Iris pigment epithelial cell (primary cell): ENCODE measurements at regions not wholly inside any gene's neighbourhood (a gene's known extent, or its start where the extent isn't known, plus 50 kb on each side); places are given as distances from the start of the nearest gene placed in this dataset.
"Not testable (repeated sequence)": the region's sequence is repeated elsewhere in the genome, so short reads cannot be mapped to it uniquely, and the experiment has no call there.

Experiments
- DNase-seq: peaks from one replicate; pipeline ENCODE4 v3.0.0-alpha.2; 2011; ENCODE audit warnings: low read depth

- no peak for DNase-seq
Measured at GRCh38 chr20:29763821-29764511, 1493.5 kb upstream of the DEFB115 start.

GRCh38 chr20:29764922-29765610, 1492.4 kb upstream of the DEFB115 start:
- DNase-seq, result not testable (repeated sequence)

GRCh38 chr20:29778033-29778432, 1479.4 kb upstream of the DEFB115 start:
- DNase-seq, result not testable (repeated sequence)

- DNase-seq, result not testable (repeated sequence)
Measured at GRCh38 chr20:29781217-29781616, 1476.2 kb upstream of the DEFB115 start.

DNA sequence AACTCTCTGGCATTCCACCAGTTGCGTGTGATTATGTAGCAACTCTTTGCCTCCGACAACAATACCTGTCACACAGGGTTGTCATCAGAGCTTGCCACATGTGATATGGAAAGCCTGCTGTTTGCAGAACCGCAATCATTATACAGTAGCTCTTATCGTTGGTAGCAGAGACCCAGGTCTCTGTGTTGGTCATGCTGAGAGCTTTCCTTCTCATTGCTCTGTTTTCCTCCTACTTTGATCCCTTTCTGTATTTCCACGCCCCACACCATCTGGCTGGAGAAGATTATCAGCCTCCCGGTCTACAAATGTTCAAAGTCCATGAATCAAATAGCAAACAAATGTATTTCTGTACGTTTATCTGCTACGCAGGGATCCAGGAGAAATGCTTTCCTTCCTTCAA, 1475.6 kb upstream of the DEFB115 start:
- not testable (repeated sequence) for DNase-seq

GRCh38 chr20:29787456-29787855, 1470.0 kb upstream of the DEFB115 start:
- DNase-seq, result not testable (repeated sequence)

- no peak for DNase-seq
Measured at GRCh38 chr20:29790510-29790909, 1467.0 kb upstream of the DEFB115 start.

DNA sequence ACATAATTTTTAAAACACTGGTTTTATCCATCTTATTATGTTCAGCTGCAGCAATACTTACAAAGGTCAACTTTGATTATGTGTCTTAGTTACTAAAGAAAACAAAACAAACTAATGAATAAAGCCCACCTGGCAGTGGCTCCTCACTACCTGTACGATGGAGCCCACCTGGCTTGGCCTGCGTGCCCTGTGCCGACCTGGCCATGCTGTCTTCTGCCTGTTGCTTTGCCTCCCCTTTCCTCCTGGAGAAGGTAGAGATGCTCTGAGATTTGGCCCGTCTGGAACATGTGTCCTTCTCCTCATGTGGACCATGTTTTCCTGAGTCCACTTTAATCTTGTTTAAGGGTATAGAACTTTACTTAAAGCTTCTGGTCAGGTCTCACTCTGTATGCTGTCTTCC, 1426.0 kb upstream of the DEFB115 start:
- DNase-seq, result not testable (repeated sequence)

GRCh38 chr20:29868014-29868413, 1389.5 kb upstream of the DEFB115 start:
- not testable (repeated sequence) for DNase-seq

- not testable (repeated sequence) for DNase-seq
Measured at GRCh38 chr20:29868688-29869087, 1388.8 kb upstream of the DEFB115 start.

- not testable (repeated sequence) for DNase-seq
Measured at GRCh38 chr20:29871816-29872215, 1385.6 kb upstream of the DEFB115 start.

GRCh38 chr20:29873946-29874345, 1383.5 kb upstream of the DEFB115 start:
- DNase-seq, result peak; percentile 41

GRCh38 chr20:29874476-29875202, 1382.8 kb upstream of the DEFB115 start:
- no peak for DNase-seq

DNA sequence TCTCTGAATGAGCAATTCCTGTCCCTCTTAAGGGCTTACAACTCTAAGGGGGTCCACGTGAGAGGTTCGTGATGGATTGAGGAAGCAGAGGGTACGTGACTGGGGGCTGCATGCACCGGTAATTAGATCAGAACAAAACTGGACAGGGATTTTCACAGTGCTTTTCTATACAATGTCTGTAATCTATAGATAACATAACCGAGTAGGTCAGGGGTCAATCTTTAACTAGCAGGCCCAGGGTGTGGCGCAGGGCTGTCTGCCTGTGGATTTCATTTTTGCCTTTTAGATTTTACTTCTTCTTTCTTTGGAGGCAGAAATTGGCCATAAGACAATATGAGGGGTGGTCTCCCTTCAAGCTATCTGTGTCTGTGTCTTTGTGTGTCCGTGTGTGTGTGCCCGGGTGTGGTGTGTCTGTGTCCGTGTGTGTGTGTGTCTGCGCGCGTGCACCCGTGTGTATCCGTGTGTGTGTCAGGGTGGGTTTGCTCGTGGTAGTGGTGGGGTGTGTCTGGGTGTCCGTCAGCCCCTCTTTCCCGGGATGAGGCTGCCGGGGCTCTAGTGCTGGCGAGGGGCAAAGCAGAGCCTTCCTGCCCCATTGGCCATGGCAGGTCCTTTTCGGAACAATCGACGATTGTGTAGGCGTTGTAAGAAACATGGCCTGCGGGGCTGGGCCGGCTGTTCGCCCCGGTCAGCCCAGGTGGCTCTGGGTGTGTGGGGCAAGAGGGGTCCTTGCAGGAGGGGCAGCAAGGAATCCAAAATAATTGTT, 1382.0 kb upstream of the DEFB115 start:
- DNase-seq, result not testable (repeated sequence)

DNA sequence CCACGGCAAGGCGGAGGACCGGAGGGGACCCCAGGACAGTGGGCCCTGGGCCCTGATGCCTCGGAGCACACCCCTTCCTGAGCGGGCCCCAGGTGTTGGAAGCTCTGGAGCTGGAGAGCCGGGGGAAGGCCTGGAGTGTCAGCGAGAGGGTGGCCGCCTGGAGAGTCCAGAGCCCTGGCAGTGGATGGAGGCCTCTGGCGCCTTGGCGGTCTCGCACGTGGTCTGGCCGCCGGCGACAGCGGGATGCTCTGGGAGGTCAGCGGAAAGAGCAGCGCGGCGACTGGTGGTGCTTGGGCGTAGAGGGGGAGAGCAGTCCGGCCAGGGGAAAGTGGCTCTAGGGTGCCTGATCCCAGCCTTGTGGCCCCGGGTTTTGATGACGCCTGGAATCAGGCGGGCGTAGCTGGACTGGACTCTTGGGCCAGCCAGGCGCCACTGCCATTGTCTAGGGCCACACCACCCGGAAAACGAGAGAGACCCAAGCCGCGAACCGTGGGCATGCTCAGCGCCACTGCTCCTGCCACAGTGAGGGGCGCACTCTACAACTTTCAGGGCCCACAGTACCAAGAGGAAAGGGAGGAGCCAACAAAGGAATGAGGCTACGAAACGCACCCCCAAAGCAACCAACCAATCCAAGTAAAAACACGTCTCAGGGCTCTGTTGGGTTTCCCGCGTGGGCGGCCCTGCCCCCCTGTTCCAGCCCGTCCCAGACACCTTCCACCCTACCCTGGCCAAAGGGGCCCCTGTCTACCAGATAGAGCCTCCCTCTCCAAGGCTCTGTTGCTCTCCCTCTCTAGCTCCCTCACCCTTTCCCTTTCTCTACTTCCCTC, 1381.2 kb upstream of the DEFB115 start:
- not testable (repeated sequence) for DNase-seq

- no peak for DNase-seq
Measured at GRCh38 chr20:29876911-29877285, 1380.6 kb upstream of the DEFB115 start.

DNA sequence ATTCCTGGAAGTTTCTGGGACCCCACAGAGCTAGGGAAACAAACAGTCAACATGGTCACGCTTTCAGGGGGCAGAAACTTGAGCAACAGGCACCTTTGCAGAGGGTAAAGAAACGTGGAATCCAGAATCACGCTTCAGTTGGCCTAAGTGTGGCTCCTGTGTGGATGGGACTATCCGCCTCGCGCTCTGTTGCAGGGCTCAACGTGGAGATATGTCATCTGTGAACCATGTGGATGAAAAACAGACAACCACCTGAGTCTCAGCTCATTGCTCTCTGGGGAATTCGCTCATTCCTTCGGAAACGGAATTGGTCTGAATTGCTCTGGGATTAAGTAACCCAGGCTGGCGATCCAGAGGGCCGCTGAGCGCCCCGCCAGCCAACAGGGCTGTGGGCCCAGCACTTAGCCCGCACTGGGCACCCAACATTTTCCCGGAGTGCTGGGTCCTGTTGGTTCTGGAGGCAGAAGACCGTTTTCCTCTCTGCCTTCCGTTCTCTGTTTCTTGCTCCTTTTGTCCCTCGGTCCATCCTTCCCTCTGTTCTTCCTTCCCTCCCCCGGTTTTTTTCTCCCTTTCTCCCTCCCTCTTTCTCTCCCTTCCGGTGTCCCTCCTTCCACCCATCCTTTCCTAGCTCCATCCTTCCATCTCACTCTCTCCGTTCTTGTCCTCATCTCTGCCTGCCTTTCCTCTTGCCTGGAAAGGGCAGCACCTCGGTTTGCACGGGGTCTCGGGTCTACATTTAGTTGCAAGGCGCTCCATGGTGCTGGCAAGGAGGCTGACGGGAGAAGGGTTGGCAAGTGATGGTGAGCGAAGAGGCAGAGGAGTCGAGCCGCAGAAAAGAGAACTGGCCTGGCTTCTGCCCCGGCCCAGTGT, 1379.8 kb upstream of the DEFB115 start:
- DNase-seq, result not testable (repeated sequence)

GRCh38 chr20:29878281-29878741, 1379.2 kb upstream of the DEFB115 start:
- no peak for DNase-seq

- no peak for DNase-seq
Measured at GRCh38 chr20:29878777-29879442, 1378.6 kb upstream of the DEFB115 start.

DNA sequence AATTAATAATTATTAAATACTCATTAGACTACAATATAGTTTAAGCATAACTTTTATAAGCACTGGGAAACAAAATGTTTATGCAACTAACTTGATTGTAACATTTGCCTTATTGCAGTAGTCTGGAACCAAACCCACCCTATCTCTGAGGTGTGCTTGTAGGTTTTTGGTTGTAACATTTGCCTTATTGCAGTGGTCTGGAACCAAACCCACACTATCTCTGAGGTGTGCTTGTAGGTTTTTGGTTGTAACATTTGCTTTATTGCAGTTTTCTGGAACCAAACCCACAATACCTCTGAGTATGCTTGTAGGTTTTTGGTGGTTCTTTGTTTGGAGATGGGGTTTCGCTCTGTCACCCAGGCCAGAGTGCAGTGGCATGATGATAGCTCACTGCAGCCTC, 1376.4 kb upstream of the DEFB115 start:
- not testable (repeated sequence) for DNase-seq
